HAP-1 (cell line): ENCODE measurements at regions not wholly inside any gene's neighbourhood (a gene's known extent, or its start where the extent isn't known, plus 50 kb on each side); places are given as distances from the start of the nearest gene placed in this dataset.

Experiments used
- DNase-seq, 2 experiments: peaks; one replicate each; pipeline ENCODE4 v3.0.0-alpha.2; 2016 to 2020; ENCODE audit warnings: low spot score in 2 of 2
- H3K27me3 ChIP-seq: fragments of 250-450 bp; sonication (Bioruptor Pico); 2 replicates; pipeline ENCODE4 v1.5.1; 2020; ENCODE audit warnings: low read depth, mild to moderate bottlenecking, moderate library complexity
- H3K36me3 ChIP-seq: fragments of 250-450 bp; sonication (Bioruptor Pico); replicated peaks from 2 replicates; pipeline ENCODE4 v1.5.1; 2020; ENCODE audit warnings: mild to moderate bottlenecking
- H3K4me1 ChIP-seq: fragments of 250-450 bp; sonication (Bioruptor Pico); 2 replicates; pipeline ENCODE4 v1.5.1; 2020; ENCODE audit warnings: mild to moderate bottlenecking
- H3K4me3 ChIP-seq: fragments of 250-450 bp; sonication (Bioruptor Pico); 2 replicates; pipeline ENCODE4 v1.5.1; 2020; ENCODE audit warnings: mild to moderate bottlenecking, moderate library complexity
- H3K9me3 ChIP-seq: fragments of 250-450 bp; sonication (Bioruptor Pico); 2 replicates; pipeline ENCODE4 v1.5.1; 2020; ENCODE audit warnings: mild to moderate bottlenecking, moderate library complexity
- in situ Hi-C: fragments of 300-500 bp; cut with MboI; formaldehyde crosslinking; loops from 3 replicates; pipeline ENCODE4 v1.14.3; 2020; ENCODE audit warnings: low sequenced_read_pairs, inconsistent platforms, mixed read lengths

GRCh38 chr7:155201325-155202087, 96.2 kb upstream of the INSIG1 start:
- Histone ChIP-seq H3K9me3 (no peaks in the 10 kb centered on the region), H3K36me3 (no peaks in the 10 kb centered on the region), H3K27me3 (no peaks in the 10 kb centered on the region), H3K4me3 (no peak overlapping the region), H3K4me1 (peaks cover 5% of the 10 kb centered on the region; the same call in 1 of the 2 replicates)
- no peak for DNase-seq
- in situ Hi-C loops: no loop called here

GRCh38 chr7:155202106-155202871, 95.4 kb upstream of the INSIG1 start:
- Histone ChIP-seq H3K4me1 (peaks cover 5% of the 10 kb centered on the region; the same call in 1 of the 2 replicates), H3K4me3 (no peak overlapping the region), H3K27me3 (no peaks in the 10 kb centered on the region), H3K9me3 (no peaks in the 10 kb centered on the region), H3K36me3 (no peaks in the 10 kb centered on the region)
- in situ Hi-C loops: no loop called here
- no peak for DNase-seq

- DNase-seq: no peak
- Histone ChIP-seq H3K9me3 (no peaks in the 10 kb centered on the region), H3K36me3 (no peaks in the 10 kb centered on the region), H3K27me3 (no peaks in the 10 kb centered on the region), H3K4me1 (peaks cover 5% of the 10 kb centered on the region; the same call in 1 of the 2 replicates), H3K4me3 (no peak overlapping the region)
- in situ Hi-C loops: no loop called here
These were observed 94.4 kb upstream of the INSIG1 start for GRCh38 chr7:155203059-155203881.

- Histone ChIP-seq H3K36me3 (no peaks in the 10 kb centered on the region), H3K4me3 (no peak overlapping the region), H3K9me3 (no peaks in the 10 kb centered on the region), H3K27me3 (no peaks in the 10 kb centered on the region), H3K4me1 (peaks cover 5% of the 10 kb centered on the region; the same call in 1 of the 2 replicates)
- no peak for DNase-seq
- in situ Hi-C loops: no loop called here
These were observed 93.6 kb upstream of the INSIG1 start for GRCh38 chr7:155203882-155204691.

- H3K4me1 ChIP-seq: peaks cover 5% of the 10 kb centered on the region; the same call in 1 of the 2 replicates
- in situ Hi-C loops: no loop called here
- DNase-seq: no peak
- no peaks in the 10 kb centered on the region for H3K27me3 ChIP-seq
- H3K36me3 ChIP-seq: no peaks in the 10 kb centered on the region
- H3K4me3 ChIP-seq: no peak overlapping the region
- no peaks in the 10 kb centered on the region for H3K9me3 ChIP-seq
These were observed 92.8 kb upstream of the INSIG1 start for GRCh38 chr7:155204744-155205367.

- H3K36me3 ChIP-seq: no peaks in the 10 kb centered on the region
- H3K4me3 ChIP-seq: no peak overlapping the region
- H3K9me3 ChIP-seq: no peaks in the 10 kb centered on the region
- no peaks in the 10 kb centered on the region for H3K27me3 ChIP-seq
- peak; percentile 35 to 84 for DNase-seq
- in situ Hi-C loops: no loop called here
- peaks cover 5% of the 10 kb centered on the region; the same call in 1 of the 2 replicates for H3K4me1 ChIP-seq
These were observed 92.0 kb upstream of the INSIG1 start for GRCh38 chr7:155205368-155206317.

GRCh38 chr7:155206318-155207020, 91.2 kb upstream of the INSIG1 start:
- DNase-seq: no peak
- in situ Hi-C loops: no loop called here
- Histone ChIP-seq H3K36me3 (no peaks in the 10 kb centered on the region), H3K9me3 (no peaks in the 10 kb centered on the region), H3K4me1 (peaks cover 5% of the 10 kb centered on the region; the same call in 1 of the 2 replicates), H3K27me3 (no peaks in the 10 kb centered on the region), H3K4me3 (no peak overlapping the region)

- in situ Hi-C loops: no loop called here
- H3K36me3 ChIP-seq: no peaks in the 10 kb centered on the region
- H3K4me1 ChIP-seq: peaks cover 5% of the 10 kb centered on the region; the same call in 1 of the 2 replicates
- no peaks in the 10 kb centered on the region for H3K9me3 ChIP-seq
- no peak for DNase-seq
- no peak overlapping the region for H3K4me3 ChIP-seq
- H3K27me3 ChIP-seq: no peaks in the 10 kb centered on the region
These were observed 90.2 kb upstream of the INSIG1 start for GRCh38 chr7:155207326-155208002.

GRCh38 chr7:155208681-155209477, 88.8 kb upstream of the INSIG1 start:
- H3K4me1 ChIP-seq: peaks cover 5% of the 10 kb centered on the region; the same call in 1 of the 2 replicates
- DNase-seq: no peak
- in situ Hi-C loops: no loop called here
- H3K36me3 ChIP-seq: no peaks in the 10 kb centered on the region
- no peaks in the 10 kb centered on the region for H3K27me3 ChIP-seq
- no peak overlapping the region for H3K4me3 ChIP-seq
- H3K9me3 ChIP-seq: no peaks in the 10 kb centered on the region

GRCh38 chr7:155209478-155210319, 88.0 kb upstream of the INSIG1 start:
- DNase-seq: no peak
- Histone ChIP-seq H3K4me1 (peaks cover 5% of the 10 kb centered on the region; the same call in 1 of the 2 replicates), H3K9me3 (no peaks in the 10 kb centered on the region), H3K27me3 (no peaks in the 10 kb centered on the region), H3K36me3 (no peaks in the 10 kb centered on the region), H3K4me3 (no peak overlapping the region)
- in situ Hi-C loops: no loop called here
